IMR-90 (cell line): ENCODE measurements at regions not wholly inside any gene's neighbourhood (a gene's known extent, or its start where the extent isn't known, plus 50 kb on each side); places are given as distances from the start of the nearest gene placed in this dataset.

Experiments
- ATAC-seq: fragments of 200-7000 bp; cut with Tn5 transposase; 2 replicates; pipeline ENCODE4 v1.9.1; 2020; ENCODE audit warnings: low read depth, mild to moderate bottlenecking, moderate library complexity
- BruUV-seq: library from RNA; stranded (reverse); fragments of 400-500 nt; replicated peaks from 2 replicates; lab custom pipeline; 2021; lab: Mats Ljungman, UMichigan
- CTCF ChIA-PET: fragments of 300-600 bp; formaldehyde crosslinking; extraction: SDS; loops from one replicate; lab custom pipeline; 2021; ENCODE audit warnings: antibody characterized with exemption; lab: Yijun Ruan, JAX
- POLR2A ChIA-PET: fragments of 300-600 bp; sonication (Branson Sonifier 250); formaldehyde crosslinking; loops from one replicate; lab custom pipeline; 2022; ENCODE audit warnings: antibody characterized with exemption; ENCODE audit not compliant: unreplicated experiment; lab: Charles Lee
- DNase-seq: peaks from one replicate; pipeline ENCODE4 v3.0.0; 2013
- H2AFZ ChIP-seq: replicated peaks from 2 replicates; pipeline ENCODE3; 2013; ENCODE audit warnings: low read length, mild to moderate bottlenecking; ENCODE audit not compliant: poor library complexity
- H2AK5ac ChIP-seq: 2 replicates; pipeline ENCODE4 v1.6.1; 2013; ENCODE audit warnings: low read depth, low read length, inconsistent platforms
- H2AK9ac ChIP-seq: replicated peaks from 2 replicates; pipeline ENCODE3; 2013; ENCODE audit warnings: mild to moderate bottlenecking, low read depth, low read length, moderate library complexity; ENCODE audit not compliant: poor library complexity
- H2BK120ac ChIP-seq: 2 replicates; pipeline ENCODE4 v1.6.1; 2013; ENCODE audit warnings: low read depth, low read length, inconsistent platforms
- H2BK15ac ChIP-seq: 3 replicates; pipeline ENCODE4 v1.6.1; 2013; ENCODE audit warnings: low read depth, low read length, inconsistent platforms
- H2BK20ac ChIP-seq: 2 replicates; pipeline ENCODE4 v1.6.1; 2013; ENCODE audit warnings: low read depth, mild to moderate bottlenecking, inconsistent platforms, low read length, moderate library complexity
- H2BK5ac ChIP-seq: 2 replicates; pipeline ENCODE4 v1.6.1; 2013; ENCODE audit warnings: mild to moderate bottlenecking, low read depth, low read length, inconsistent platforms; ENCODE audit not compliant: poor library complexity, severe bottlenecking
- H3K14ac ChIP-seq: replicated peaks from 2 replicates; pipeline ENCODE4 v1.6.1; 2013; ENCODE audit warnings: low read depth, low read length, inconsistent platforms
- H3K18ac ChIP-seq: 2 replicates; pipeline ENCODE4 v1.6.1; 2013; ENCODE audit warnings: low read depth, low read length, control low read depth
- H3K23ac ChIP-seq: 2 replicates; pipeline ENCODE4 v1.6.1; 2013; ENCODE audit warnings: low read depth, low read length, inconsistent platforms
- H3K27ac ChIP-seq: 2 replicates; pipeline ENCODE4 v1.5.1; 2013; ENCODE audit warnings: mild to moderate bottlenecking, control low read depth, low read length; ENCODE audit not compliant: insufficient read depth
- H3K27me3 ChIP-seq: 2 replicates; pipeline ENCODE4 v1.6.1; 2013; ENCODE audit warnings: low read length; ENCODE audit not compliant: control insufficient read depth, insufficient read depth
- H3K36me3 ChIP-seq: 2 replicates; pipeline ENCODE4 v1.6.1; 2013; ENCODE audit warnings: low read length, mixed read lengths; ENCODE audit not compliant: control insufficient read depth, insufficient read depth
- H3K4ac ChIP-seq: 2 replicates; pipeline ENCODE4 v1.6.1; 2013; ENCODE audit warnings: low read depth, low read length, inconsistent platforms
- H3K4me1 ChIP-seq: 2 replicates; pipeline ENCODE4 v1.6.1; 2013; ENCODE audit warnings: low read length, mixed read lengths; ENCODE audit not compliant: control insufficient read depth, insufficient read depth
- H3K4me2 ChIP-seq: 2 replicates; pipeline ENCODE4 v1.6.1; 2013; ENCODE audit warnings: low read depth, mild to moderate bottlenecking, control low read depth, low read length, moderate library complexity
- H3K4me3 ChIP-seq: 2 replicates; pipeline ENCODE4 v1.5.1; 2013; ENCODE audit warnings: low read depth, mild to moderate bottlenecking, control low read depth, low read length, moderate library complexity; ENCODE audit not compliant: insufficient read depth
- H3K56ac ChIP-seq: 2 replicates; pipeline ENCODE4 v1.6.1; 2013; ENCODE audit warnings: low read length, inconsistent platforms; ENCODE audit not compliant: insufficient read depth; ENCODE audit errors: extremely low read depth
- H3K79me1 ChIP-seq, 2 experiments: 2 replicates each; pipeline ENCODE4 v1.6.1; 2013; ENCODE audit warnings: low read length in 2 of 2, inconsistent platforms in 1 of 2, low read depth in 1 of 2
- H3K9ac ChIP-seq: 2 replicates; pipeline ENCODE4 v1.6.1; 2013; ENCODE audit warnings: low read depth, low read length, control low read depth
- H3K9me1 ChIP-seq: 2 replicates; pipeline ENCODE4 v1.6.1; 2013; ENCODE audit warnings: low read length, inconsistent platforms; ENCODE audit not compliant: insufficient read depth
- H3K9me3 ChIP-seq: 2 replicates; pipeline ENCODE4 v1.6.1; 2013; ENCODE audit warnings: low read length; ENCODE audit not compliant: control insufficient read depth, insufficient read depth
- H4K20me1 ChIP-seq: 2 replicates; pipeline ENCODE4 v1.6.1; 2013; ENCODE audit warnings: low read length, inconsistent platforms; ENCODE audit not compliant: insufficient read depth
- H4K5ac ChIP-seq: 2 replicates; pipeline ENCODE4 v1.6.1; 2013; ENCODE audit warnings: mild to moderate bottlenecking, low read depth, low read length, control low read depth
- H4K8ac ChIP-seq, 2 experiments: 2 replicates each; pipeline ENCODE4 v1.6.1; 2013; ENCODE audit warnings: low read depth in 2 of 2, low read length in 2 of 2, control low read depth in 1 of 2, inconsistent platforms in 1 of 2
- H4K91ac ChIP-seq: 2 replicates; pipeline ENCODE4 v1.6.1; 2013; ENCODE audit warnings: low read depth, low read length, inconsistent platforms; ENCODE audit not compliant: insufficient read depth
- BHLHE40 ChIP-seq: fragments of 150-350 bp; IDR thresholded peaks from 2 replicates; pipeline ENCODE4 v1.6.1; 2016; ENCODE audit warnings: mild to moderate bottlenecking, low read depth, low read length
- CEBPB ChIP-seq: IDR thresholded peaks from 2 replicates; pipeline ENCODE4 v1.6.1; 2012; ENCODE audit warnings: low read depth, low read length, improper control_type of control experiment
- CHD1 ChIP-seq: IDR thresholded peaks from 2 replicates; pipeline ENCODE4 v1.6.1; 2012; ENCODE audit warnings: low read depth, low read length, improper control_type of control experiment
- FOS ChIP-seq: fragments of 150-350 bp; IDR thresholded peaks from 2 replicates; pipeline ENCODE4 v1.6.1; 2016; ENCODE audit warnings: low read depth, low read length
- MAFK ChIP-seq: IDR thresholded peaks from 2 replicates; pipeline ENCODE4 v1.6.1; 2012; ENCODE audit warnings: low read depth, low read length, improper control_type of control experiment
- MAZ ChIP-seq: IDR thresholded peaks from 2 replicates; pipeline ENCODE4 v1.6.1; 2012; ENCODE audit warnings: low read depth, mild to moderate bottlenecking, low read length, improper control_type of control experiment, moderate library complexity, borderline replicate concordance
- MXI1 ChIP-seq: IDR thresholded peaks from 2 replicates; pipeline ENCODE4 v1.6.1; 2012; ENCODE audit warnings: low read depth, mild to moderate bottlenecking, low read length, moderate library complexity, borderline replicate concordance
- NFE2L2 ChIP-seq: fragments of 150-350 bp; IDR thresholded peaks from 2 replicates; pipeline ENCODE4 v1.6.1; 2016; ENCODE audit warnings: low read depth, mild to moderate bottlenecking, low read length
- POLR2A ChIP-seq: IDR thresholded peaks from 2 replicates; pipeline ENCODE4 v1.6.1; 2012; ENCODE audit warnings: mild to moderate bottlenecking, low read depth, low read length
- RAD21 ChIP-seq: IDR thresholded peaks from 2 replicates; pipeline ENCODE4 v1.6.1; 2012; ENCODE audit warnings: low read length, improper control_type of control experiment
- RCOR1 ChIP-seq: IDR thresholded peaks from 2 replicates; pipeline ENCODE4 v1.6.1; 2012; ENCODE audit warnings: mild to moderate bottlenecking, low read length, improper control_type of control experiment; ENCODE audit not compliant: insufficient replicate concordance
- RFX5 ChIP-seq: IDR thresholded peaks from 2 replicates; pipeline ENCODE4 v1.8.0; 2012; ENCODE audit warnings: low read depth, mild to moderate bottlenecking, low read length, moderate library complexity
- SMC3 ChIP-seq: fragments of 150-350 bp; IDR thresholded peaks from 2 replicates; pipeline ENCODE4 v1.6.1; 2016; ENCODE audit warnings: low read depth, mild to moderate bottlenecking, antibody characterized with exemption, low read length, moderate library complexity
- WGBS, 2 experiments: methylation state at CpG; one replicate each; pipeline versions ENCODE4 v1.1.5 to v1.1.7; 2013; ENCODE audit warnings: missing lambda C conversion rate in 2 of 2; ENCODE audit not compliant: insufficient read length in 1 of 2; ENCODE audit errors: extremely low coverage in 2 of 2; 5-methylcytosine and 5-hydroxymethylcytosine counted together
- dilution Hi-C: fragments of 300-500 bp; cut with HindIII; formaldehyde crosslinking; loops from one replicate; pipeline ENCODE4 v1.14.3; 2018; ENCODE audit warnings: low sequenced_read_pairs; ENCODE audit not compliant: unreplicated experiment
- in situ Hi-C: fragments of 300-500 bp; cut with MboI; formaldehyde crosslinking; loops from 3 replicates; pipeline ENCODE4 v1.14.3; 2019; ENCODE audit warnings: low sequenced_read_pairs, inconsistent platforms, mixed read lengths
- intact Hi-C: fragments of 100-400 bp; cut with micrococcal nuclease; formaldehyde crosslinking; loops from 2 replicates; pipeline ENCODE4 v1.10.0; 2022
- TF ChIP-seq, protein P1 (sequence below): fragments of 150-350 bp; IDR thresholded peaks from 2 replicates; pipeline ENCODE4 v1.6.1; 2017; ENCODE audit warnings: mild to moderate bottlenecking, antibody characterized with exemption, low read length, low read depth
- TF ChIP-seq, protein P2 (sequence below): conservative IDR thresholded peaks from 2 replicates; pipeline ENCODE4 v1.5.1; 2012; ENCODE audit warnings: mild to moderate bottlenecking, low read depth, low read length, improper control_type of control experiment
- TF ChIP-seq, protein P3 (sequence below): fragments of 150-350 bp; IDR thresholded peaks from 2 replicates; pipeline ENCODE4 v1.6.1; 2016; ENCODE audit warnings: low read depth, mild to moderate bottlenecking, low read length, moderate library complexity, borderline replicate concordance

DNA sequence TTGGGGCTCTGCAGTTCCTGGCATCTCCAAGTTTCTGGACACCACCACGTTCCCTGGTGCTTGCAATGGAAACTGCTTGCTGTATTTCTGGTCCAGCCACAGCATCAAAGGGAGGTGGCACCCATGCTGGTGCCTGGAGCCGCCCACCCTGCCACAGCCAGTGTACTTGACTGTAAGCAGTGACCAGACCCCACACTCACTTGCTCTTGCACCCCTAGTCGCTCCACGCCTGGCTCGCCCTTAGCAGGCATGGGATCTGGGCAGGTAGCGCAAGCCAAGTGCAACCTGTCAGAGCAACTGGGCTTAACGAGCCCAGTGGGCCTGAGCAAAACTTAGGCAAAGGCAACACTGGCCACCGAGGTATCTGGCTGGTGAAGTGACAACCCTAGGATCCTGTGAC, 648.2 kb upstream of the PCDH9 start:
- TF ChIP-seq MAZ (no peak), MAFK (no peak), RCOR1 (no peak), CEBPB (no peak), CHD1 (no peak), BHLHE40 (no peak), FOS (no peak), NFE2L2 (no peak), RFX5 (no peak), SMC3 (no peak), POLR2A (no peak), MXI1 (no peak), RAD21 (no peak)
- TF ChIP-seq, protein P1, sequence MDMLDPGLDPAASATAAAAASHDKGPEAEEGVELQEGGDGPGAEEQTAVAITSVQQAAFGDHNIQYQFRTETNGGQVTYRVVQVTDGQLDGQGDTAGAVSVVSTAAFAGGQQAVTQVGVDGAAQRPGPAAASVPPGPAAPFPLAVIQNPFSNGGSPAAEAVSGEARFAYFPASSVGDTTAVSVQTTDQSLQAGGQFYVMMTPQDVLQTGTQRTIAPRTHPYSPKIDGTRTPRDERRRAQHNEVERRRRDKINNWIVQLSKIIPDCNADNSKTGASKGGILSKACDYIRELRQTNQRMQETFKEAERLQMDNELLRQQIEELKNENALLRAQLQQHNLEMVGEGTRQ = no peak
- TF ChIP-seq, protein P2, sequence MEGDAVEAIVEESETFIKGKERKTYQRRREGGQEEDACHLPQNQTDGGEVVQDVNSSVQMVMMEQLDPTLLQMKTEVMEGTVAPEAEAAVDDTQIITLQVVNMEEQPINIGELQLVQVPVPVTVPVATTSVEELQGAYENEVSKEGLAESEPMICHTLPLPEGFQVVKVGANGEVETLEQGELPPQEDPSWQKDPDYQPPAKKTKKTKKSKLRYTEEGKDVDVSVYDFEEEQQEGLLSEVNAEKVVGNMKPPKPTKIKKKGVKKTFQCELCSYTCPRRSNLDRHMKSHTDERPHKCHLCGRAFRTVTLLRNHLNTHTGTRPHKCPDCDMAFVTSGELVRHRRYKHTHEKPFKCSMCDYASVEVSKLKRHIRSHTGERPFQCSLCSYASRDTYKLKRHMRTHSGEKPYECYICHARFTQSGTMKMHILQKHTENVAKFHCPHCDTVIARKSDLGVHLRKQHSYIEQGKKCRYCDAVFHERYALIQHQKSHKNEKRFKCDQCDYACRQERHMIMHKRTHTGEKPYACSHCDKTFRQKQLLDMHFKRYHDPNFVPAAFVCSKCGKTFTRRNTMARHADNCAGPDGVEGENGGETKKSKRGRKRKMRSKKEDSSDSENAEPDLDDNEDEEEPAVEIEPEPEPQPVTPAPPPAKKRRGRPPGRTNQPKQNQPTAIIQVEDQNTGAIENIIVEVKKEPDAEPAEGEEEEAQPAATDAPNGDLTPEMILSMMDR = no peak
- TF ChIP-seq, protein P3, sequence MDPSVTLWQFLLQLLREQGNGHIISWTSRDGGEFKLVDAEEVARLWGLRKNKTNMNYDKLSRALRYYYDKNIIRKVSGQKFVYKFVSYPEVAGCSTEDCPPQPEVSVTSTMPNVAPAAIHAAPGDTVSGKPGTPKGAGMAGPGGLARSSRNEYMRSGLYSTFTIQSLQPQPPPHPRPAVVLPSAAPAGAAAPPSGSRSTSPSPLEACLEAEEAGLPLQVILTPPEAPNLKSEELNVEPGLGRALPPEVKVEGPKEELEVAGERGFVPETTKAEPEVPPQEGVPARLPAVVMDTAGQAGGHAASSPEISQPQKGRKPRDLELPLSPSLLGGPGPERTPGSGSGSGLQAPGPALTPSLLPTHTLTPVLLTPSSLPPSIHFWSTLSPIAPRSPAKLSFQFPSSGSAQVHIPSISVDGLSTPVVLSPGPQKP = no peak
- Histone ChIP-seq H2AK5ac (no peak overlapping the region), H3K9ac (no peak overlapping the region), H3K27ac (no peak overlapping the region), H4K5ac (no peak overlapping the region), H3K14ac (no peak overlapping the region), H3K27me3 (no peaks in the 10 kb centered on the region), H3K18ac (no peak overlapping the region), H2AFZ (no peak overlapping the region), H3K36me3 (no peaks in the 10 kb centered on the region), H3K4me2 (no peak overlapping the region), H3K4me1 (no peaks in the 10 kb centered on the region), H2BK15ac (no peak overlapping the region), H3K9me1 (no peaks in the 10 kb centered on the region), H3K79me1 (no peaks in the 10 kb centered on the region), H3K9me3 (peaks cover 11% of the 10 kb centered on the region; the same call in 1 of the 2 replicates), H3K4ac (no peak overlapping the region), H2BK120ac (no peak overlapping the region), H4K8ac (no peak overlapping the region), H2AK9ac (no peak overlapping the region), H2BK20ac (no peak overlapping the region), H4K20me1 (no peaks in the 10 kb centered on the region), H3K23ac (no peak overlapping the region), H3K56ac (no peak overlapping the region), H2BK5ac (no peak overlapping the region), H3K4me3 (no peak overlapping the region), H4K91ac (no peak overlapping the region)
- ATAC-seq (no peak), DNase-seq (no peak)
- dilution Hi-C loops = no loop called here
- no TSS peak for BruUV-seq
- in situ Hi-C loops = no loop called here
- 68% methylated on average over 5 of the region's 8 CpGs; no CpG with 5 or more reads in 1 of the 2 experiments for WGBS, 2 experiments
- intact Hi-C loops = no loop called here
- ChIA-PET POLR2A (no interaction called here), CTCF (no interaction called here)
